ENCODE measurements at regions not wholly inside any gene's neighbourhood (a gene's known extent, or its start where the extent isn't known, plus 50 kb on each side); places are given as distances from the start of the nearest gene placed in this dataset.

GRCh38 chr6:14703586-14703985, 542.3 kb upstream of the JARID2 start:
- H3K27ac Mint-ChIP-seq = no peak overlapping the region
- H3K4me3 Mint-ChIP-seq = no peak overlapping the region
- H3K9me3 Mint-ChIP-seq = peaks cover 14% of the 10 kb centered on the region
- TF ChIP-seq CTCF (IDR thresholded peaks at IDR 0.05; ENCODE audit: unreplicated experiment) = no peak
- DNase-seq (ENCODE audit: low spot score in 2 of 2, unreplicated experiment in 2 of 2) = no peak
- no peaks in the 10 kb centered on the region for H3K36me3 Mint-ChIP-seq
- H3K27me3 Mint-ChIP-seq (ENCODE audit: low read depth) = no peaks in the 10 kb centered on the region
- H3K4me1 Mint-ChIP-seq = peaks cover 16% of the 10 kb centered on the region

- Mint-ChIP-seq H3K9me3 (peaks cover 9% of the 10 kb centered on the region), H3K36me3 (no peaks in the 10 kb centered on the region), H3K4me3 (no peak overlapping the region), H3K27ac (no peak overlapping the region), H3K27me3 (ENCODE audit: low read depth) (no peaks in the 10 kb centered on the region), H3K4me1 (peaks cover 16% of the 10 kb centered on the region)
- no peak for TF ChIP-seq CTCF (IDR thresholded peaks at IDR 0.05; ENCODE audit: unreplicated experiment)
- no peak for DNase-seq (ENCODE audit: low spot score in 2 of 2, unreplicated experiment in 2 of 2)
These were observed 541.2 kb upstream of the JARID2 start for GRCh38 chr6:14704383-14705271.

DNA sequence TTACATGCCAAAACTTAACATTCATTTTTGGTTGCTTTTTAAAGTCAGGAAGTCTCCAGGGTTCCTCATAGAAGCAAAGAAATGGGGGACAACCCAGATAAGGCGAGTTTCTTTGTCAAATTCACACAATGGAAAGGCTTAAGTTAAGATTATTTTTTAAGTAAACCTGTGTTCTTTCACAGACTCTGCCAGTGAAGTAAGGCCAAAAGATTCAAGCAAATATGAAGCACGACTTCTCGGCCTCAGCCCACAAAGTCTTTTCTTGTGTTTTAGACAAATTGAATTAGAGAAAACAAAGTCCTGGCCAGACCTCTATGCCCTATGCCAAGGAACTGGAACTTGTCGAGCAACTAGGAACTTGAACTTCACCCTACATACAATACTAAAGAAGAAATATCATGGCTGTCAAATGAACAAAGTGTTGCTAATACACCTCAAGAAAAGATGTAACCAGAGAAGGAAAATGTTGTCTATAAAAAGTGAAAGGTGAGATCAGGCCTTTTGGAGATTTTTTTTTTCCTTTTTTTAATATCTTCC, 540.0 kb upstream of the JARID2 start:
- Mint-ChIP-seq H3K27ac (no peak overlapping the region), H3K4me1 (peaks cover 16% of the 10 kb centered on the region), H3K9me3 (peaks cover 6% of the 10 kb centered on the region), H3K36me3 (no peaks in the 10 kb centered on the region), H3K27me3 (ENCODE audit: low read depth) (no peaks in the 10 kb centered on the region), H3K4me3 (no peak overlapping the region)
- no peak for TF ChIP-seq CTCF (IDR thresholded peaks at IDR 0.05; ENCODE audit: unreplicated experiment)
- DNase-seq (ENCODE audit: low spot score in 2 of 2, unreplicated experiment in 2 of 2) = no peak

- Mint-ChIP-seq H3K9me3 (peaks cover 6% of the 10 kb centered on the region), H3K27ac (no peak overlapping the region), H3K4me1 (peaks cover 16% of the 10 kb centered on the region), H3K27me3 (ENCODE audit: low read depth) (no peaks in the 10 kb centered on the region), H3K36me3 (no peaks in the 10 kb centered on the region), H3K4me3 (no peak overlapping the region)
- no peak for DNase-seq (ENCODE audit: low spot score in 2 of 2, unreplicated experiment in 2 of 2)
- no peak for TF ChIP-seq CTCF (IDR thresholded peaks at IDR 0.05; ENCODE audit: unreplicated experiment)
These were observed 539.4 kb upstream of the JARID2 start for GRCh38 chr6:14706378-14706929.

DNA sequence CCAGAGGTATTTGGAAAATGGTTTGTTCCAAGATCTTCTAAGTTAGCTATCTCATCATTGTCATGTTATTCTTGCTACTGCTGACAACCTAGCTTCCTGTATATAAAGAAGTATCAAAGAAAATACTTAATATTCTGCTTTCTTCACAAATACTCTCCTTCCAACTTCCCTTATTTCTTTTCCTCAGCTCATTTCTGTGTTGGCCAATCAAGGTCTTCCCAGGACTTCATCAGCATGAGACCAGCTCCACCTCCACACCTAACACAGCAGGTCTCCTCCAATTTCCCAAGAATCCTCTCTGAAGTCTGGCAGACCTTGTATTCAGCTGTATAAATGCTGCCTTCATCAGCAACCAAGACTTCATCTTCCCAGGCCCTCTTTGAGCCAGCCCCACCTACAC, 538.6 kb upstream of the JARID2 start:
- Mint-ChIP-seq H3K9me3 (peaks cover 6% of the 10 kb centered on the region), H3K36me3 (no peaks in the 10 kb centered on the region), H3K4me1 (peaks cover 16% of the 10 kb centered on the region), H3K27ac (no peak overlapping the region), H3K4me3 (no peak overlapping the region), H3K27me3 (ENCODE audit: low read depth) (no peaks in the 10 kb centered on the region)
- TF ChIP-seq CTCF (IDR thresholded peaks at IDR 0.05; ENCODE audit: unreplicated experiment) = no peak
- no peak for DNase-seq (ENCODE audit: low spot score in 2 of 2, unreplicated experiment in 2 of 2)
